ENCODE measurements at regions not wholly inside any gene's neighbourhood (a gene's known extent, or its start where the extent isn't known, plus 50 kb on each side); places are given as distances from the start of the nearest gene placed in this dataset.
A peak's percentile ranks its signal among the peaks of the same experiment; 100 is the strongest.
"Not testable (repeated sequence)": the region's sequence is repeated elsewhere in the genome, so short reads cannot be mapped to it uniquely, and the experiment has no call there.

DNA sequence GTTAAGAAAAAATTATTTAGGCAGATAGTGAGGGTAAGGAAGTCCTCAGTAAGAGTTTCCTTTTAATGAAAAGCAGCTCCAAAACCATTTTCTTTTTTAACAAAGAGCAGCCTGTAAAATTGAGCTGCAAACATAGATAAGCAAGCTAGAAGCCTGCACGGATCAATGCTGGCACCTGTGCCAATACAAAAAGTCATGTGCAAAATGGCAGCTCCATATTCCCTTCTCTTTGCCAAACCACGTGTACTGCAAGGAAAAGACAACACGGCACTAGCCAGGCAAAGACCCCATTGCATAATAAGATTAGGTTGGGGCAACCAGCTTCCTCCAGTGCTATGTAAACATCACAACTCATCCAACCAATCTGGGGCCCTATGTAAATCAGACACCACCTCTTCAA is 268.4 kb upstream of the INTU start:
- ATAC-seq (no peak), DNase-seq (ENCODE audit: low spot score) (no peak)
- intact Hi-C loops (cut with DNase I) = no loop called here

DNA sequence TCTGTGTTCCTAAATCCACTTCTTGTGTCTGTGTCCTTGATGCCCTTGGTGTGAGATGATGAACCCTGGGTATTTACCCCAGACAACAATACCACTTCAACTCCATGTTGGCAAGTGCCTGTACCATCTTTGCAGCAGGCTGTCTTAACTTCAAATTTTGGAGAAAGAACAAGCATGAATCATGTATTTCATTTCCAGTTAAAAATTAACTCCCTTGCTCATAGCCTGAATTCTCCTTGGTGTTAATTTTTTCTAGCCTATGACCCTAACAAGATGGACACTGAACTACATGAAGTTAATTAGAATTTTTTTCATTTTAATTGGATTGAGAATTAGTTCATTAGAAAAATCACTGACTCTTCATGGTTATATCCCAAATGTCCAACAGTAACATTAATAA is 267.8 kb upstream of the INTU start:
- intact Hi-C loops (cut with DNase I) = no loop called here
- ATAC-seq = no peak
- DNase-seq (ENCODE audit: low spot score) = no peak

DNA sequence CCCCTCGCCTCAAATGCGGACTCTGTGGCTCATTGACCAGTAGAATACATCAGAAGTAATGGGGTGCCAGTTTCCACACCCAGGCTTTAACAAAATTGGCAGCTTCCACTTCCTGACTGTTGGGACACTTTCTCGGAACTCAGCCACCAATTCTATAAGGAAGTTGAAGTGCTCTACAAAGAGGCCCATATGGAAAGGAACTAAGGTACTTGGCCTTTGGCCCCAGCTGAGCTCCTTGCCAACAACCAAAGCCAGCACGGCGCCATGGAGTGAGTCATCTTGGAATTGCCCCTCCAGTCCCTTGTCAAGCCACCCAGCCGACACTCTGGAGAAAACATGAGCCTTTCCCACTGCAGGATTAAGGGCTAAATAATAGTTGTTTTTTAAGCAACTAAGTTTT is 262.2 kb upstream of the INTU start:
- intact Hi-C loops (cut with DNase I) = no loop called here
- DNase-seq (ENCODE audit: low spot score) (peak; percentile 57), ATAC-seq (no peak)

DNA sequence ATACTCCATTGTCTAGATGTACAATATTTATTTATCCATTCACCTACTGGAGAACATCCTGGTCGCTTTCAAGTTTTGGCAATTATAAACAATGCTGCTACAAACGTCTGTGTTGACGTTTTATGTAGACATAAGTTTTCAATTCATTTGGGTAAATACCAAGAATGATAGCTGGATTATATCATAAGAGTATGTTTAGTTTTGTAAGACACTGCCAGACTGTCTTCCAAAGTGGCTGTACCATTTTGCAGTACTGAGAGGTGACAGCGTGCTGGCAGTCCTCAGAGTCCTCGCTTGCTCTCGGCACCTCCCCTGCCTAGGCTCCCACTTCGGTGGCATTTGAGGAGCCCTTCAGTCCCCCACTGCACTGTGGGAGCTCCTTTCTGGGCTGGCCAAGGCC is 253.3 kb upstream of the INTU start:
- intact Hi-C loops (cut with DNase I) = no loop called here
- ATAC-seq (no peak), DNase-seq (ENCODE audit: low spot score) (no peak)

DNA sequence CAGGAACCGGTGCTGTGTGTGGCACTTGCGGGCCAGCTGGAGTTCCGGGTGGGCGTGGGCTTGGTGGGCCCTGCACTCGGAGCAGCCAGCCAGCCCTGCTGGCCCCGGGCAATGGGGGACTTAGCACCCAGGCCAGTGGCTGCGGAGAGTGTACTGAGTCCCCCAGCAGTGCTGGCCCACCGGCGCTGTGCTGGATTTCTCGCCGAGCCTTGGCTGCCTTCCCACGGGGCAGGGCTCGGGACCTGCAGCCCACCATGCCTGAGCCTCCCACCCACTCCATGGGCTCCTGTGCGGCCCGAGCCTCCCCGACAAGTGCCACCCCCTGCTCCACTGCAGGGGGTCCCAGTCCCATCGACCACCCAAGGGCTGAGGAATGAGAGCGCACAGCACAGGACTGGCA is 252.8 kb upstream of the INTU start:
- ATAC-seq; intact Hi-C loops (cut with DNase I): not testable (repeated sequence)

GRCh38 chr4:127383666-127384065 is 249.1 kb upstream of the INTU start:
- ATAC-seq (peak; percentile 22), DNase-seq (ENCODE audit: low spot score) (no peak)
- intact Hi-C loops (cut with DNase I) = no loop called here

More for the DNA sequence above, 252.8 kb upstream of the INTU start:
- not testable (repeated sequence) for DNase-seq (ENCODE audit: low spot score)

- intact Hi-C loops (cut with DNase I) = no loop called here
- ATAC-seq (no peak), DNase-seq (ENCODE audit: low spot score) (no peak)
These were observed 238.2 kb upstream of the INTU start for GRCh38 chr4:127394516-127394915.

DNA sequence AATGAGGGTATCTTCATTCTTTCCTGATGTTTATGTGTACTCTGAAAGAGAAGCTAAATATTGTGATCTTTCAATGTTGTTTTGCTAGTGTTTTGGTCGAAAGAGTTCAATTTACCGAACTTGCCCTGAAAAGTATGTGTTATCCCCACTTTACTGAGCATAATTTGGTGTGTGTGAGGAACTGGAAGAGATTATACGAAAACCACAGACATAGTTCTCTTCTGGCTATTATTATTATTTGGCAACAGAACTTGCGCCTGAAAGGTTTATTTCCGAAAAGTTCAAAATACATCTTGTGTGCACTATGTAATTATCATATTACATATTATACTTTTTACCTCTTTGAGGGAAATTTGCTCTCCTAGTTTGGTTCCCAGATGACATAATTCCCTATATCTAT is 232.5 kb upstream of the INTU start:
- DNase-seq (ENCODE audit: low spot score) (no peak), ATAC-seq (no peak)
- intact Hi-C loops (cut with DNase I) = no loop called here

DNA sequence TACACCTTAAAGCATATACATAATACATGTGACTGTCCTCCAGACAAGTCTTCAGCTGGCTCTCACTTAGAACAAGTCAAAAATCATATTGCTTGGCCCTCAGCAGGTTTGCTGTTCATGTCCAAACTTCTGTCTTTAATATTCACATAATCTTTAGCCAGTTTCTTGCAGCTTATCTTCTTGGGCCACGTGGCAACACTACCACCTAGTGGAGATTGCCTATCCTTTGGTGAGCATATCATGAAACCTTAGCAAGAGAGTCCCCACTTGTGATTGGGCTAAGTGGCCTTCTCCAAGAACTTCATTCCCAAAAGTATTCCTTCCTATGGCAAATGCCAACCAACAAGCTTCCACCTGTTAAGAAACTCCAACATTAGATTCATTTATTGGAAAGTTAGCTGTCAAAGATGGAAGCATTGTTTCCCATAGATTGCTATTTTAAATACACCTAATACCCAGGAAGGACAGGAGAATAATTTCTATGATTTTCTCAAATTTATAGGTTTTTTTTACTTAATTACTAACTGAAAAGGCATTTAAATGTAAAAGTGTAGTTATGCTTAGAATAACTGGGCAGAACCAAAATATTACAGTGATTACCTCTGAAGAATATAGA is 231.9 kb upstream of the INTU start:
- DNase-seq (ENCODE audit: low spot score) (peak; percentile 74), ATAC-seq (peak; percentile 76)
- intact Hi-C loops (cut with DNase I) = no loop called here

- DNase-seq (ENCODE audit: low spot score) (no peak), ATAC-seq (peak; percentile 32)
- intact Hi-C loops (cut with DNase I) = no loop called here
These were observed 229.2 kb upstream of the INTU start for GRCh38 chr4:127403471-127404084.

- intact Hi-C loops (cut with DNase I) = no loop called here
- DNase-seq (ENCODE audit: low spot score) = no peak
- no peak for ATAC-seq
These were observed 226.6 kb upstream of the INTU start for GRCh38 chr4:127406187-127406586.

DNA sequence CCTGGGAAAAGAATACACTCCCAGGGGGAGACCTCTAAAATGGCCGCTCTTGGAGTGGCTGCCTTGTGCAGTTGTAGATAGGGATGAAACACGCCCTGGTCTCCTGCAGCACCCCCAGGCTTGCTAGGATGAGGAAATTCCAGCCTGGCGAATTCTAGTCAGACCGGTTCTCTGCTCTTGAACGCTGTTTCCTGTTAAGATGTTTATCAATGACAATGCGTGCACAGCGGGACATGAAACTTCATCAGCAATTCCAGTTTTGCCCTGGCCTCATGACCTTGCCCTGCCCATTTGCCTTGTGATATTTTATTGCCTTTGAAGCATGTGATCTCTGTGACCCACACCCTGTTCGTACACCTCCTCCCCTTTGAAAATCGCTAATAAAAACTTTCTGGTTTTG is 225.2 kb upstream of the INTU start:
- intact Hi-C loops (cut with DNase I); DNase-seq (ENCODE audit: low spot score); ATAC-seq: not testable (repeated sequence)

GRCh38 chr4:127410201-127410600 is 222.6 kb upstream of the INTU start:
- DNase-seq (ENCODE audit: low spot score) (no peak), ATAC-seq (peak; percentile 63)
- intact Hi-C loops (cut with DNase I) = no loop called here

- no peak for ATAC-seq
- intact Hi-C loops (cut with DNase I) = no loop called here
- no peak for DNase-seq (ENCODE audit: low spot score)
These were observed 222.1 kb upstream of the INTU start for GRCh38 chr4:127410644-127411043.

GRCh38 chr4:127414951-127415606 is 217.7 kb upstream of the INTU start:
- DNase-seq (ENCODE audit: low spot score) = no peak
- intact Hi-C loops (cut with DNase I) = no loop called here
- no peak for ATAC-seq

- intact Hi-C loops (cut with DNase I) = no loop called here
- no peak for DNase-seq (ENCODE audit: low spot score)
These were observed 216.6 kb upstream of the INTU start for GRCh38 chr4:127416115-127416514.

GRCh38 chr4:127417885-127418535 is 214.7 kb upstream of the INTU start:
- no peak for ATAC-seq
- no peak for DNase-seq (ENCODE audit: low spot score)
- intact Hi-C loops (cut with DNase I) = no loop called here

More at GRCh38 chr4:127416115-127416514, 216.6 kb upstream of the INTU start:
- no peak for ATAC-seq

- no peak for ATAC-seq
- intact Hi-C loops (cut with DNase I) = no loop called here
- DNase-seq (ENCODE audit: low spot score) = no peak
These were observed 213.3 kb upstream of the INTU start for GRCh38 chr4:127419431-127419830.

DNA sequence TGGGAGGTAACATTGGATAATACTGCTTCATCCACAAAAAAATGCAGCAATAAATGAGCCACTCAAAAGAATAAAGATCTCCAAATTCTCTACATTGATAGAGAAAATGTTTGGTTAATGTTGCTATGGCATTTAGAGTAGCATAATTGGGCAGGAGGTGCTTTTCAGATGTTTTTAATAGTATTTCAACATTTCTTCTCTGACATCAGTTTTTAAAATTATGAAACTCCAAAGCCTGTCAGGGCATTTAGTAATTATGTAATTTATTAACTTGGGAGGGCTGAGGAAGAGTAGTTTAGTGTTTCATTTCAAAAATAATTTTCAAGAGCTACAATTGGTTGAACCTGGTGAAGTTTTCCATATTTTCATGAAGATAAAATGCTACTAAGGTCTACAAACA is 211.3 kb upstream of the INTU start:
- intact Hi-C loops (cut with DNase I) = no loop called here
- no peak for DNase-seq (ENCODE audit: low spot score)
- ATAC-seq = peak; percentile 79

DNA sequence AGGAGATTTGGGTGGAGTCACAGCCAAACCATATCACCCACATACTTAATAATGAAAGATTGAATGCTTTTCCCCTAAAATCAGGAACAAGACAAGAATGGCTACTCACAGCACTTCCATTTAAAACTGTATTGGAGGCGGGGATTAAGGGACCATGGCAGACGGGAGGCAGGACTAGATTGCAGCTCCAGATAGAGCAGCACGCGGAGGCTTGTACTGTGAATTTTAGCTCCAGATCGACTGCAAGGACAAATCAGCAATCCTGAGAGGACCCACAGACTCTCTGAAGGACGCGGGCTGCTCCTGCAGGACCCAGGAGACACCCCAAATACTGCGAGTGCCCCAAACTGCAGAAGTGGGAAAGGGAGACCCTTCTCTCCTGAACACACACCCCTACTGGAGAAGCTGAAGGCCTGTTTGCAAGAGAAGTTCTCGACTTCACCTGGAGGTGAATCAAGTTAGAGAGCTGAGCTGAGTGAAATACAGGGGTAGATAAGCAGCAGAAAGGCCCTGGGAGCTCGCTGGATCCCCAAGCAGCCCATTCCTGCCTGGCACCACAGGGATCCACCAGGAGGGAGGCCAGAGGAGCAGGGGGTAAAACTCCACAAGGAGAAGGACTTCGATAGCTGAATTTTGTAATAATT is 207.4 kb upstream of the INTU start:
- intact Hi-C loops (cut with DNase I) = no loop called here
- no peak for ATAC-seq
- no peak for DNase-seq (ENCODE audit: low spot score)

Data from sciatic nerve (tissue), 2 donors.